Ovary (tissue), 3 donors: ENCODE measurements at regions not wholly inside any gene's neighbourhood (a gene's known extent, or its start where the extent isn't known, plus 50 kb on each side); places are given as distances from the start of the nearest gene placed in this dataset.

Experiments
- CTCF ChIP-seq, 3 donors: fragments of 450-650 bp in 2 of 3; fragments of 200-600 bp in 1 of 3; IDR thresholded peaks; one replicate each; pipeline versions ENCODE4 v1.5.1 to v1.8.0; 2016 to 2022; ENCODE audit warnings: antibody characterized with exemption in 3 of 3, mild to moderate bottlenecking in 1 of 3
- EP300 ChIP-seq: sonication (generic); formaldehyde crosslinking; IDR thresholded peaks from one replicate; pipeline ENCODE4 v1.6.1; 2017; ENCODE audit warnings: antibody characterized with exemption
- POLR2A ChIP-seq: fragments of 450-650 bp; IDR thresholded peaks from one replicate; pipeline ENCODE4 v1.6.1; 2017; ENCODE audit warnings: antibody characterized with exemption, mild to moderate bottlenecking, moderate library complexity
- donor health status: DM: no; HTN: no; CAD: no.

GRCh38 chr3:25137606-25138005 lies 290.5 kb upstream of the RARB start:
- TF ChIP-seq POLR2A (no peak), EP300 (no peak), CTCF (IDR thresholded peaks at IDR 0.05) (no peak)
